Transverse colon (tissue), 4 donors: ENCODE measurements at regions not wholly inside any gene's neighbourhood (a gene's known extent, or its start where the extent isn't known, plus 50 kb on each side); places are given as distances from the start of the nearest gene placed in this dataset.

Source experiments
- DNase-seq: peaks from one replicate; pipeline ENCODE4 v3.0.0-alpha.2; 2019
- H3K27ac ChIP-seq, 4 donors: fragments of 200-600 bp; sonication (generic); 2 replicates each; pipeline ENCODE4 v1.5.1; 2016 to 2018; ENCODE audit warnings: inconsistent platforms in 4 of 4
- H3K27me3 ChIP-seq: fragments of 200-600 bp; sonication (generic); 2 replicates; pipeline ENCODE4 v1.5.1; 2017; ENCODE audit warnings: inconsistent platforms
- H3K36me3 ChIP-seq, 4 donors: fragments of 200-600 bp; sonication (generic); 2 replicates each; pipeline ENCODE4 v1.5.1; 2017 to 2019; ENCODE audit warnings: inconsistent platforms in 4 of 4
- H3K4me1 ChIP-seq, 4 donors: fragments of 200-600 bp; sonication (generic); 2 replicates each; pipeline ENCODE4 v1.5.1; 2017 to 2020; ENCODE audit warnings: inconsistent platforms in 4 of 4
- H3K4me3 ChIP-seq, 4 donors: fragments of 200-600 bp; sonication (generic); 1 replicate in 1 of 4; 2 replicates in 3 of 4; pipeline versions ENCODE4 v1.5.1 to v1.6.1; 2017 to 2019; ENCODE audit warnings: inconsistent platforms in 4 of 4
- H3K9me3 ChIP-seq, 2 donors: fragments of 200-600 bp; sonication (generic); 2 replicates each; pipeline ENCODE4 v1.5.1; 2017 to 2019; ENCODE audit warnings: inconsistent platforms in 2 of 2
- CTCF ChIP-seq, 5 experiments: fragments of 200-600 bp in 3 of 5; fragments of 450-650 bp in 2 of 5; sonication (generic) in 3 of 5; IDR thresholded peaks; 1 replicate in 2 of 5; 2 replicates in 3 of 5; pipeline ENCODE4 v1.5.1; 2016 to 2017; ENCODE audit warnings: antibody characterized with exemption in 5 of 5, inconsistent platforms in 3 of 5, mild to moderate bottlenecking in 2 of 5, moderate library complexity in 1 of 5
- EP300 ChIP-seq: sonication (generic); formaldehyde crosslinking; IDR thresholded peaks from one replicate; pipeline ENCODE4 v1.6.1; 2017; ENCODE audit warnings: antibody characterized with exemption, low read depth
- POLR2A ChIP-seq: fragments of 450-650 bp; IDR thresholded peaks from one replicate; pipeline ENCODE4 v1.6.1; 2016; ENCODE audit warnings: antibody characterized with exemption, mild to moderate bottlenecking, moderate library complexity
- POLR2AphosphoS5 ChIP-seq, 3 donors: sonication (generic); formaldehyde crosslinking; IDR thresholded peaks; one replicate each; pipeline ENCODE4 v1.6.1; 2016; ENCODE audit warnings: antibody characterized with exemption in 3 of 3
- WGBS, 2 donors: methylation state at CpG; one replicate each; pipeline ENCODE4 v1.1.5; 2018; ENCODE audit warnings: low coverage in 1 of 2; 5-methylcytosine and 5-hydroxymethylcytosine counted together
- in situ Hi-C, 4 donors: fragments of 200-750 bp; cut with MboI; loops; one replicate each; pipeline versions ENCODE4 v1.15.0 to v1.15.1; 2017; ENCODE audit warnings: low sequenced_read_pairs in 3 of 4, low pct_ligation_motif_present in 1 of 4, low pct_unique_long_range_greater_than_20kb in 1 of 4
- intact Hi-C: fragments of 100-400 bp; cut with DNase I; formaldehyde crosslinking; loops from one replicate; pipeline ENCODE4 v1.15.1; 2023; ENCODE audit warnings: low total_unique reads

- Histone ChIP-seq H3K4me3 (no peak overlapping the region), H3K27me3 (no peaks in the 10 kb centered on the region), H3K27ac (no peak overlapping the region), H3K4me1 (peaks cover 0 to 5% (median 2%) of the 10 kb centered on the region in 4 donors), H3K9me3 (no peaks in the 10 kb centered on the region), H3K36me3 (no peaks in the 10 kb centered on the region)
- no peak for DNase-seq
- in situ Hi-C loops, result no loop called here
- intact Hi-C loops, result no loop called here
- no peak for TF ChIP-seq EP300
- no peak for TF ChIP-seq CTCF (IDR thresholded peaks at IDR 0.05)
Measured at GRCh38 chr15:62929000-62929357, 113.6 kb upstream of the TPM1 start.

- TF ChIP-seq POLR2AphosphoS5 (IDR thresholded peaks at IDR 0.05) (no peak), CTCF (IDR thresholded peaks at IDR 0.05) (no peak), POLR2A (no peak), EP300 (no peak)
- in situ Hi-C loops, result no loop called here
- 50 to 72% methylated on average over 1 of the region's 1 CpG for WGBS, 2 donors
Measured at GRCh38 chr15:62931650-62932049, 110.9 kb upstream of the TPM1 start.

DNA sequence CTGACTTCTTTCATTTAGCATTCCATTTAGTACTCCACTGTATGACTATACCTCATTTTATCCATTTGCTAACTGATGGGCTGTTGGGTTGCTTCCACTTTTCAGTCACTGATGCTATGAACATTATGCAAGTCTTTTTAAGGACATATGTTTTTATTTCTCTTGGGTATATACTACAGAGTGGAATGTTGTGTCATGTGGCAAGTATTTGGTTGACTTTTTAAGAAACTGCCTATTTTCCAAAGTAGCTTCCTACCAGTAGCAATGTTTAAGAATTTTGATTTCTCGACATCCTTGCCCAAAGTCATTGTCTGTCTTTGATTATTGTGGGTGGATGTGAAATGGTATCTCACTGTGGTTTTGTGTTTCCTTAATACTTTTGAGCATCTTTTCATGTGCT is 110.1 kb upstream of the TPM1 start:
- intact Hi-C loops (no loop called here), in situ Hi-C loops (no loop called here)
- Histone ChIP-seq H3K36me3 (no peaks in the 10 kb centered on the region), H3K4me1 (peaks cover 0 to 8% (median 2%) of the 10 kb centered on the region in 4 donors), H3K9me3 (no peaks in the 10 kb centered on the region), H3K27me3 (no peaks in the 10 kb centered on the region), H3K4me3 (no peak overlapping the region), H3K27ac (no peak overlapping the region)
- DNase-seq, result no peak
- TF ChIP-seq POLR2A (no peak), CTCF (IDR thresholded peaks at IDR 0.05) (no peak), EP300 (no peak), POLR2AphosphoS5 (IDR thresholded peaks at IDR 0.05) (no peak)
- 36 to 80% methylated on average over 1 of the region's 1 CpG for WGBS, 2 donors

More at GRCh38 chr15:62931650-62932049, 110.9 kb upstream of the TPM1 start:
- no peaks in the 10 kb centered on the region for H3K36me3 ChIP-seq
- H3K9me3 ChIP-seq, result no peaks in the 10 kb centered on the region
- intact Hi-C loops, result no loop called here
- H3K4me1 ChIP-seq, result peaks cover 0 to 8% (median 2%) of the 10 kb centered on the region in 4 donors
- H3K27me3 ChIP-seq, result no peaks in the 10 kb centered on the region
- no peak overlapping the region for H3K4me3 ChIP-seq
- no peak overlapping the region for H3K27ac ChIP-seq
- no peak for DNase-seq

GRCh38 chr15:62933386-62933785 is 109.2 kb upstream of the TPM1 start:
- H3K27ac ChIP-seq, result no peak overlapping the region
- intact Hi-C loops (no loop called here), in situ Hi-C loops (no loop called here)
- H3K27me3 ChIP-seq, result no peaks in the 10 kb centered on the region
- DNase-seq, result no peak
- peaks cover 0 to 8% (median 0%) of the 10 kb centered on the region in 4 donors for H3K4me1 ChIP-seq
- H3K4me3 ChIP-seq, result no peak overlapping the region
- no peak for TF ChIP-seq CTCF (IDR thresholded peaks at IDR 0.05)
- TF ChIP-seq EP300, result no peak
- no peak for TF ChIP-seq POLR2A
- TF ChIP-seq POLR2AphosphoS5 (IDR thresholded peaks at IDR 0.05), result no peak
- no peaks in the 10 kb centered on the region for H3K36me3 ChIP-seq
- H3K9me3 ChIP-seq, result no peaks in the 10 kb centered on the region
- 39% methylated on average over 2 of the region's 2 CpGs; no CpG with 5 or more reads in 1 of the 2 donors for WGBS, 2 donors
